ENCODE measurements at regions not wholly inside any gene's neighbourhood (a gene's known extent, or its start where the extent isn't known, plus 50 kb on each side); places are given as distances from the start of the nearest gene placed in this dataset.

GRCh38 chr3:30269751-30270445 is 336.5 kb upstream of the TGFBR2 start:
- no peak overlapping the region for H3K4me3 ChIP-seq (ENCODE audit: low read depth, poor library complexity, severe bottlenecking)
- no peak for DNase-seq (ENCODE audit: low spot score in 2 of 2)
- TF ChIP-seq POLR2A (IDR thresholded peaks at IDR 0.05) (no peak), CTCF (IDR thresholded peaks at IDR 0.05) (no peak)
- 87 to 88% methylated on average over 10 of the region's 10 CpGs for WGBS, 2 donors
- intact Hi-C loops (cut with DNase I; ENCODE audit: low total_unique reads): no loop called here

- no peak for DNase-seq (ENCODE audit: low spot score in 2 of 2)
- H3K4me3 ChIP-seq (ENCODE audit: low read depth, poor library complexity, severe bottlenecking): no peak overlapping the region
- 58 to 63% methylated on average over 3 of the region's 3 CpGs for WGBS, 2 donors
- TF ChIP-seq CTCF (IDR thresholded peaks at IDR 0.05) (no peak), POLR2A (IDR thresholded peaks at IDR 0.05) (no peak)
- intact Hi-C loops (cut with DNase I; ENCODE audit: low total_unique reads): no loop called here
Observed at GRCh38 chr3:30271781-30272180, 334.6 kb upstream of the TGFBR2 start.

GRCh38 chr3:30273304-30274072 is 332.9 kb upstream of the TGFBR2 start:
- 60 to 81% methylated on average over 2 of the region's 2 CpGs for WGBS, 2 donors
- H3K4me3 ChIP-seq (ENCODE audit: low read depth, poor library complexity, severe bottlenecking): no peak overlapping the region
- TF ChIP-seq CTCF (IDR thresholded peaks at IDR 0.05): no peak
- no peak for TF ChIP-seq POLR2A (IDR thresholded peaks at IDR 0.05)
- intact Hi-C loops (cut with DNase I; ENCODE audit: low total_unique reads): no loop called here
- no peak for DNase-seq (ENCODE audit: low spot score in 2 of 2)

GRCh38 chr3:30277494-30277893 is 328.9 kb upstream of the TGFBR2 start:
- no peak for TF ChIP-seq POLR2A (IDR thresholded peaks at IDR 0.05)
- no peak for DNase-seq (ENCODE audit: low spot score in 2 of 2)
- intact Hi-C loops (cut with DNase I; ENCODE audit: low total_unique reads): no loop called here
- no peak overlapping the region for H3K4me3 ChIP-seq (ENCODE audit: low read depth, poor library complexity, severe bottlenecking)

GRCh38 chr3:30281526-30281925 is 324.9 kb upstream of the TGFBR2 start:
- DNase-seq (ENCODE audit: low spot score in 2 of 2): no peak
- H3K4me3 ChIP-seq (ENCODE audit: low read depth, poor library complexity, severe bottlenecking): no peak overlapping the region
- WGBS, 2 donors: 88 to 92% methylated on average over 1 of the region's 1 CpG
- intact Hi-C loops (cut with DNase I; ENCODE audit: low total_unique reads): no loop called here
- TF ChIP-seq CTCF (IDR thresholded peaks at IDR 0.05) (no peak), POLR2A (IDR thresholded peaks at IDR 0.05) (no peak)

- 26 to 27% methylated on average over 3 of the region's 3 CpGs for WGBS, 2 donors
- intact Hi-C loops (cut with DNase I; ENCODE audit: low total_unique reads): no loop called here
- H3K4me3 ChIP-seq (ENCODE audit: low read depth, poor library complexity, severe bottlenecking): no peak overlapping the region
- TF ChIP-seq POLR2A (IDR thresholded peaks at IDR 0.05) (no peak), CTCF (IDR thresholded peaks at IDR 0.05) (no peak)
- no peak for DNase-seq (ENCODE audit: low spot score in 2 of 2)
Observed at GRCh38 chr3:30282154-30282696, 324.2 kb upstream of the TGFBR2 start.
